ENCODE measurements at regions not wholly inside any gene's neighbourhood (a gene's known extent, or its start where the extent isn't known, plus 50 kb on each side); places are given as distances from the start of the nearest gene placed in this dataset.

- no peak for TF ChIP-seq POLR2AphosphoS5 (IDR thresholded peaks at IDR 0.05)
- no peak for TF ChIP-seq CTCF (IDR thresholded peaks at IDR 0.05)
Observed at GRCh38 chr1:99594205-99594604, 51.7 kb upstream of the PALMD start.
